ENCODE measurements at regions not wholly inside any gene's neighbourhood (a gene's known extent, or its start where the extent isn't known, plus 50 kb on each side); places are given as distances from the start of the nearest gene placed in this dataset.
A peak's percentile ranks its signal among the peaks of the same experiment; 100 is the strongest.

GRCh38 chr3:39000008-39000450, 51.7 kb downstream of the SCN11A start:
- peak; percentile 45 for DNase-seq (ENCODE audit: extremely low read depth, low read depth, low spot score)

GRCh38 chr3:38998086-38998485, 53.7 kb downstream of the SCN11A start:
- DNase-seq (ENCODE audit: extremely low read depth, low read depth, low spot score): no peak

DNA sequence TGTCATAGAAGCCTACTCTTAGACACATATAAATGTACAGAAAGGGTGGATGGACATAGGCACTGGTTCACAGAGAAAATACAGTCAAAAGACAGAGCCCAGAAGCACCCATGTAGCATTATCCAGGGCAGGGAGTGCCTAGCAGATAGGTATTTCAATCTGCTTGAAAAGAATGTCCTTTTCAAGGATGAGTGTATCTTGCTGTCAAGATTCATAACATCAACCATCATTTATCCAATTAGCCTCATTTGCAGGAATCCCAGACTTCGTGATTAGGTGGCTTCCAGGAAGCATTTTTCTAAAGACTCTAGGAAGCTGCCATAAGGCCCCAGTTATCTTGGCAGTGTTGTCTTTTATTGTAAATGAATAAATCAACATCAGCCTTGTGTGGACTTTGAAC, 55.6 kb downstream of the SCN11A start:
- DNase-seq (ENCODE audit: extremely low read depth, low read depth, low spot score): no peak

GRCh38 chr3:38994251-38994650, 57.5 kb downstream of the SCN11A start:
- DNase-seq (ENCODE audit: extremely low read depth, low read depth, low spot score): no peak

- DNase-seq (ENCODE audit: extremely low read depth, low read depth, low spot score): no peak
These were observed 59.5 kb downstream of the SCN11A start for GRCh38 chr3:38992117-38992760.

- DNase-seq (ENCODE audit: extremely low read depth, low read depth, low spot score): no peak
These were observed 61.1 kb downstream of the SCN11A start for GRCh38 chr3:38990621-38991020.

DNA sequence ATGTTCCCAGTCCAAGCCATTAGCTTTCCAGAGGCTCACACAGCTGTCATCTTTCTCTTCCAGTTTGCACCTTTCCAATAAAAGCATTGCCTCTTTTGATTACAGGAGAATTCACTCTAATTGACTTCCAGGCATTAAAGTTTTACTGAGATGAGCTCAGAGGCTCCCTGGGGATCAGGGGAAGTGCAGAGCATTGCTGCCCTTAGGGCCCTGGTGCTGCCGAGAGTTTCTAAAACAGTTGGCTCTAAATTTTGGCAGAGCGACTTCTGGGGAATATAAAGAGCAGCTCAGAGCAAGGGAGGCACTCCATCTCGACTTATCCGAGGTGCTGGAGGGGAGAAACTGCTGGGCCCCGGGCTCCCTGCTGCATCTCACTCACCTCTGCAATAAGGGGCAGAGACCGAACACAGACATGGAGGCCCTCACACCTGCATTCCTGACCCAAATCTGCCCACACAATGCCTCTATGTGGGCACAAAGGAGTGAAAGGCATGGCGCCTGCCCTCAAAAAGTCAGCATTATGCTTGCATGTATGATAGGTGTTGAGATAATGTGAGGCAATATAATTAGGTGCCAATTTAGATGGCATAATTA, 61.7 kb downstream of the SCN11A start:
- no peak for DNase-seq (ENCODE audit: extremely low read depth, low read depth, low spot score)

DNA sequence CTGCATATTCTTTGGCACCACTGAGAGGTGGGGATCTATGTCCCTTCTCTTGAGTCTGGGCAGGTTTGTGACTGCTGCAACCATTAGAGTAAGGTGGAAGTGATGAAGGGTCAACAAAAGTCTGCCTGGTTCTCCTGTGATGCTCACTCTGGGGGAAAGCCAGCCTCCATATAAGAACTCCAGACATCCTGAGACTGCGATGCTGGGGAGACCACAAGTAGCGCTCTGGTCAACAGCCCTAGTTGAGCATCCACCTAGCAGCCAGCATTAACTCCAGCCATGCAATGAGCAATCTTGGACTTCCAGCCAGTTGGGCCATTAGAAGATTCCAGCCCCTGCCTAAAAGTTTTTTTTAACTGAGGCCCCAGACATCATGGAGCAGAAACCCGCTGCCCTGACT, 62.8 kb downstream of the SCN11A start:
- no peak for DNase-seq (ENCODE audit: extremely low read depth, low read depth, low spot score)

DNA sequence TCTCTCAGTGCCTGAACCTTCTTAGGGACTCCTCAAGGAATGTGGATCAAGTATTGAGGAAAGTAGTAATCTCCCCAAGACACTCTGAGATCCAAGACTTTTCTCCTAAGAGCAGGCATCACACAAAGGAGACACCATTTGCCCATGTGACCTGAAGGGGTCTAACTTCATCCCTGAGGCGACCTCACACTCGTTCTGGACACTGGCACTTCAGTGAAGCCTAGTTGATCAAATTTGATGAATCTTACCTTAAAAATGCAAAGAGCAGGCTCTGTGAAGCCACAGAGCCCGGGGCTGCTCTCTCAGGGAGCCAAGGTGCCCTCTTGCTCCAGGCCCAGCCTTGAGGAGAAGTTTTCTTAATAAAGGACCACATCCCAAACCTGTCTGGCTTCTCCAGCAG, 64.3 kb downstream of the SCN11A start:
- DNase-seq (ENCODE audit: extremely low read depth, low read depth, low spot score): no peak

GRCh38 chr3:38986901-38987300, 64.8 kb downstream of the SCN11A start:
- no peak for DNase-seq (ENCODE audit: extremely low read depth, low read depth, low spot score)

DNA sequence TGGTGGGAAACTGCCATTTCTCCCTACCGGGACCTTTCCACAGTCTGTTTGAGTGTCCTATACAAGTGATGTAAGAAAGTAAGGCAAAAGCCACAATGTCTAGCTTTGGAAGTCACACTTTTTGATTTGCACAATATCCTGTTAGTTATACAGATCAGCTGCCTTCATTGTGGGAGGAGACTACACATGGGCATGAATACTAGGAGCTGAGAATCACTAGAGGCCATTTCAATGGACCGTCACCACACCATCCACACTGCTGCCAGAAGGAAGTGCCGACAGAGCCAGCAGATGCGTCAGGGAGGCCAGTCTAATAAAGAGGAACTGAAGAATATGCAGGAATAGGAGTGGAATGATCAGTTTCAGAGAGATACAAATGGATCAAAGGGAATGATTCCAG, 65.8 kb downstream of the SCN11A start:
- DNase-seq (ENCODE audit: extremely low read depth, low read depth, low spot score): no peak

GRCh38 chr3:38985581-38985980, 66.2 kb downstream of the SCN11A start:
- DNase-seq (ENCODE audit: extremely low read depth, low read depth, low spot score): no peak

- DNase-seq (ENCODE audit: extremely low read depth, low read depth, low spot score): no peak
These were observed 67.0 kb downstream of the SCN11A start for GRCh38 chr3:38984731-38985130.

GRCh38 chr3:38984110-38984509, 67.6 kb downstream of the SCN11A start:
- no peak for DNase-seq (ENCODE audit: extremely low read depth, low read depth, low spot score)

- no peak for DNase-seq (ENCODE audit: extremely low read depth, low read depth, low spot score)
These were observed 70.8 kb downstream of the SCN11A start for GRCh38 chr3:38980938-38981337.

DNA sequence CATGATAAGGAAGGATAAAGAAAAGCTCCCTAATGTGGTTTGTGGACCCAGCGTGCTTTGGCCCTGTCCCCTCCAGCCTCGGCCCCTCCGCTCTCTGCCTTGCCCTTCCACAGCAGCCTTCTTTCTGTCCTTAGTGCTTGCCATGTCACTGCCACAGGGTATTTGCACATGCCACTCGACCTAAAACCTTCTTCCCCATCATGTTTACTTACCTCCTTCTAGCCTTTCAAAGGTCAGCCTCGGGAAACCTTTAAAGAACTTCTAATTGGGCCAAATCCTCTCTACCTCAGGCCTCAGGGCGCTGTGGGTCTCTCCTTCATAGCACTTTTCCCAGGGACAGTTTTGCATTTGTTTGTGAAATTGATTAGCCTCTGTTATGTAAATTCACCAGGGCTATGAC, 73.0 kb downstream of the SCN11A start:
- no peak for DNase-seq (ENCODE audit: extremely low read depth, low read depth, low spot score)

DNA sequence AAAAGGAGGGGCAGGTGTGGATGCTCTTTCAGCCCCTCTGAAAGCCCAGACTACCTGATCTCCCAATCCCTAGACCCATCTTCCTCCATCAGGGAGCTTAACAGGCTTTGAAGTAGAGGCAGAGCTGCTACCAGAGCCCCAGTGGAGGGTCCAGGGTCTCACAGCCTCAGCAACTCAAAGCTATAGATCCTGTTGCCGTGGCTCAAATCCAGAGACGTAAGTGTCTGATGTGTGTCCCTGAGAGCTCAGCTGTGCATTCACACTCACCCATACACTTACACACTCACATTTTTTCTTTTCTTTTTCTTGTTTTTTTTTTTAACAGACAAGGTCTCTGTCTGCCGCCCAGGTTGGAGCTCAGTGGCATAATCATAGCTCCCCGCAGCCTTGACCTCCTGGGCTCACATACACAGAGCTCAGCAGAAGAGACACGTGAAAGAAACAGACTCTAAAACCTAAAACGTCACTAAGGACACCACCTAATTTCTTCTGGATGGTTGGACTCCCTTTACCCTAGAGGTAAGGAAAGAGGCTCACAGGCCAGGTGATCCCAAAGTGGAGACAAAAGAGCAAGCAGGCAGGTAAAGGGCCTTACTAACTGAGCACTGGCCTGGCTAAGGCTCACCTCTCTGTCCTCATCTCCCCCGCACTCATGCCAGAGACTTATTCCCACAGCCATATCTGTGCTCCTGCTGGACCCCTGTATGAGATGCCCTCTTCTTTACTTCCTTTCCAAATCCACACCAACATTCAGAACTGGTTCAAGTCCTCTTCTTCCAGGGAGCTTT, 80.7 kb downstream of the SCN11A start:
- DNase-seq (ENCODE audit: extremely low read depth, low read depth, low spot score): no peak

GRCh38 chr3:38969317-38970235, 82.2 kb downstream of the SCN11A start:
- no peak for DNase-seq (ENCODE audit: extremely low read depth, low read depth, low spot score)

- no peak for DNase-seq (ENCODE audit: extremely low read depth, low read depth, low spot score)
These were observed 82.9 kb downstream of the SCN11A start for GRCh38 chr3:38968891-38969290.

DNA sequence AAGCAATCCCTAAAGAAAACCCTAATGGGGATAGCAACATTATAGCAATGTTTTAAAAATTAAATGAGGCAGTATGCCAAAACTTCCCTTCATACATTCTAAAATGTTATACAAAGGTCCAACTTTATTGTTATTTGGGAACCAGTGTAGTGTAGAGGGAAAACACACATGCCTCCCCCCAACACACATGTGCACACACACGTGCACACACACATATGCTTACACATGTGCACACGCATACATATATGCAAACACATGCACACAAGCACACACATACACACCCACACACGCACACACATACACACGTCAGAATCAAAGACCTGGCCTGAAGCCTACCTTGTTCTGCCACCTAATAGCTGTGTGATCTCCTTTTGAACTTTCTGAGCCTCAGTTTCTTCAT, 83.3 kb downstream of the SCN11A start:
- DNase-seq (ENCODE audit: extremely low read depth, low read depth, low spot score): no peak

DNA sequence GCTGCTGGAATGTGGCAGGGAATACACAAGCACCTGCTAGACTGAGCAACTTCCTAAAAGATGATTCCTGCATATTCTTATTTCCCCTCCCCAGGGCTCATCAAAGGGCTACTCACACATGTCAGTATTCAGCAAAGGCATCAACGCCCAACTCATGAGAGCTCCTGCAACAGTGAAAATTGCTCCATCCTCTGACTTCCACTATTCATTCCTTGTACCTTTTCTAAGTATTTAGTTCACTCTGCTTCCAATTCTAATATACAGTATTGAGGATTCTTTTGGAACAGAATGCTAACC, 84.1 kb downstream of the SCN11A start:
- DNase-seq (ENCODE audit: extremely low read depth, low read depth, low spot score): no peak
